SHP77 (cell line): ENCODE measurements at regions not wholly inside any gene's neighbourhood (a gene's known extent, or its start where the extent isn't known, plus 50 kb on each side); places are given as distances from the start of the nearest gene placed in this dataset.
"Not testable (repeated sequence)": the region's sequence is repeated elsewhere in the genome, so short reads cannot be mapped to it uniquely, and the experiment has no call there.

Source experiments
- DNase-seq, 2 experiments: peaks; one replicate each; lab custom pipeline; 2025; lab: John Stamatoyannopoulos, UW

- DNase-seq: no peak
Measured at GRCh38 chr11:98701541-98701940, 319.2 kb upstream of the CNTN5 start.

GRCh38 chr11:98703779-98704556 lies 316.8 kb upstream of the CNTN5 start:
- DNase-seq: no peak

GRCh38 chr11:98710026-98710425 lies 310.7 kb upstream of the CNTN5 start:
- DNase-seq: no peak

GRCh38 chr11:98710986-98711385 lies 309.8 kb upstream of the CNTN5 start:
- DNase-seq: peak in 1 of 2 experiments; percentile 16

- no peak for DNase-seq
Measured at GRCh38 chr11:98720951-98721350, 299.8 kb upstream of the CNTN5 start.

- DNase-seq: no peak
Measured at GRCh38 chr11:98725471-98725870, 295.3 kb upstream of the CNTN5 start.

GRCh38 chr11:98728421-98728820 lies 292.3 kb upstream of the CNTN5 start:
- no peak for DNase-seq

GRCh38 chr11:98729118-98729517 lies 291.6 kb upstream of the CNTN5 start:
- no peak for DNase-seq

- no peak for DNase-seq
Measured at GRCh38 chr11:98732947-98733346, 287.8 kb upstream of the CNTN5 start.

GRCh38 chr11:98733378-98733777 lies 287.4 kb upstream of the CNTN5 start:
- not testable (repeated sequence) for DNase-seq

- DNase-seq: no peak
Measured at GRCh38 chr11:98734686-98735085, 286.1 kb upstream of the CNTN5 start.

- no peak for DNase-seq
Measured at GRCh38 chr11:98736833-98737232, 283.9 kb upstream of the CNTN5 start.

GRCh38 chr11:98740321-98740720 lies 280.4 kb upstream of the CNTN5 start:
- no peak for DNase-seq

- DNase-seq: not testable (repeated sequence)
Measured at GRCh38 chr11:98763446-98763845, 257.3 kb upstream of the CNTN5 start.

- no peak for DNase-seq
Measured at GRCh38 chr11:98766903-98767302, 253.8 kb upstream of the CNTN5 start.

- not testable (repeated sequence) for DNase-seq
Measured at GRCh38 chr11:98770046-98770445, 250.7 kb upstream of the CNTN5 start.

GRCh38 chr11:98771791-98772190 lies 249.0 kb upstream of the CNTN5 start:
- no peak for DNase-seq

GRCh38 chr11:98772893-98773292 lies 247.9 kb upstream of the CNTN5 start:
- DNase-seq: no peak

GRCh38 chr11:98793276-98793675 lies 227.5 kb upstream of the CNTN5 start:
- DNase-seq: no peak

- no peak for DNase-seq
Measured at GRCh38 chr11:98798333-98798732, 222.4 kb upstream of the CNTN5 start.

GRCh38 chr11:98800696-98801095 lies 220.1 kb upstream of the CNTN5 start:
- no peak for DNase-seq

GRCh38 chr11:98828986-98829708 lies 191.6 kb upstream of the CNTN5 start:
- DNase-seq: no peak

GRCh38 chr11:98829971-98830370 lies 190.8 kb upstream of the CNTN5 start:
- DNase-seq: no peak
